CD4-positive, alpha-beta T cell treated with Interleukin-6 at 100 ng/mL for 8 hours (primary cell): ENCODE measurements at regions not wholly inside any gene's neighbourhood (a gene's known extent, or its start where the extent isn't known, plus 50 kb on each side); places are given as distances from the start of the nearest gene placed in this dataset.
"Not testable (repeated sequence)": the region's sequence is repeated elsewhere in the genome, so short reads cannot be mapped to it uniquely, and the experiment has no call there.

Experiments used
- DNase-seq: peaks from one replicate; pipeline ENCODE4 v3.0.0-alpha.2; 2020; ENCODE audit warnings: mixed read lengths, low spot score

DNA sequence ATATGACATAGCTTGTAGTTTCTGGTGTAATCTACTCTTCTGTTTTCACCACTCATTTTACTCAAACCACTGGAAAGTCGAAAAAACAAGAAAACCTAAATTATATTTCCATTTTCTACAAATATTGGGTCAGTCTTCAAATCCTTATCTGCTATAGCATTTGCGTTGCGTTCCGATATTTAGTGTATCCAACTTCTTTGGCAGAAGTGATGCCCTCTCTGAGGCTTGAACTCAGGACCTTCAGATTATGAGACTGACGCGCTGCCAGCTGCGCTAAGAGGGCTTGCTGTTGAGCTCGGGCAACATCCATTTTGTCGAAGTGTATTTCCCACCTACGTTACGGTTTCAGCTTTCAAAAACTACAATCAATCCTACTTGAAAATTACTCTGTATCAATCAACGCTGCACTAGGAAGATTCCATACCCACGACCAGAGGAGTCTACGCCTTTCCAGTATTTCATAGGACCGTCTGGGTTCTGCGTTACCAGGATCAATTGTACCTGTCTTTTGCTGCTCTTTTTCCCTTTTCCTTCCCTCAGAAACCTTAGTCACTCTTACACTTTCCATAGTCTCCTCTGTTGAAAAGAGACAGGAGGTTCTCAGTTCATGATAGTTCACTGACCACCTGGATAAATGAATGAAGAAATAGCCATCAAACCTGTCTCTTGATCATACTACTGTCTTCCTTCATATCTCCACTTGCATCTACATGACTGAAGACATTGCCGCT is 140.5 kb upstream of the ZNF322 start:
- not testable (repeated sequence) for DNase-seq

- DNase-seq: not testable (repeated sequence)
Observed at GRCh38 chr6:26803762-26804161, 144.2 kb upstream of the ZNF322 start.

DNA sequence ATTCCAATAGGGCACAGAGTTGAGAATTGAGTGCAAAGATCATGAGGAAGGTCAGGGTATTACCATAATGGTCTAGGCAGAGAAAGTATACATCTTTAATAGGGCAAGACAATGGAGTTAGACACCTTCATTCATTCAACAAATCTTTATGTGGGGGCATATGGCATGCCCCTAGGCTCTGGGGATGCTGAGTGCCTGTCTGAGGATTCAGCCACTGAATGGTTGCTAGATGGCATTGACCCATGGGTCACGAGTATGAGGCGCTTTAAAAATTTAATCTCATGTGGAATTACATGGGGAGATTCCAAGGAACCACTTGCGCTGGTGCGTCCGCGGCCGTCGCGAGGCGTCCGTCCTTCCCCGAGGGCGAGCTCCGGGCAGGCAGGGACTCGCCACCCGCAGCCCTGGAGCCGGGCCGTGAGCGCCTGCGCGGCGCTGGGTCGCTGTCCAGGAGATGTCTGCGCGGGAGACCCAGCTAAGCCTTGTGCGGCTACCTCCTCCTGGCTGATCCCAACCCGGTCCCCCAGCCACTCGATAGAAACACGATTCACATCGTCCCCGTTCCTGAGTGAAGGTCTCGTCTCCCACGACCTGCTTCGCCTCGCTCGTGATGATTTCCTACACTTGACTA is 152.1 kb upstream of the ZNF322 start:
- not testable (repeated sequence) for DNase-seq

- DNase-seq: not testable (repeated sequence)
Observed at GRCh38 chr6:26818640-26819225, 159.2 kb upstream of the ZNF322 start.

GRCh38 chr6:26827965-26828364 is 168.4 kb upstream of the ZNF322 start:
- DNase-seq: not testable (repeated sequence)

DNA sequence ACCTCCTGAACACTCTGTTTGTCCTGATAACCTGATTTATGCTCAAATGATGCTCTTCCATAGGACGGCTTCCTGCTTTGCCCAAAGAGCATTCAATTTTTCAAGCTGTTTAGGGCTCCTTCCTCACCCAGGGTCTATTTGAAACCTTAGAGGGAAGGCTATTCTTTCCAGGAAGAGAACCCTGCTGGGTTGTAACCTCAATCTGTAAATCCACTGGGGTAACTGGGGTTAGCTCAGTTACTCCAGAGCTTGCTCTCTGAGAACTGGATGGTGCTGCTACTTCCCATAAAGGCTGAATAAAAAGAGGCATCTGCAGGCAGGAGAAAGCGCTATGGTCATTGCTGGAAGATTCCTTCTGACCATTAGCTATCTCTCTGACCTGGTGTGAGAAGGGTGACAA is 169.9 kb upstream of the ZNF322 start:
- DNase-seq: not testable (repeated sequence)

GRCh38 chr6:26830992-26831391 is 171.4 kb upstream of the ZNF322 start:
- not testable (repeated sequence) for DNase-seq

DNA sequence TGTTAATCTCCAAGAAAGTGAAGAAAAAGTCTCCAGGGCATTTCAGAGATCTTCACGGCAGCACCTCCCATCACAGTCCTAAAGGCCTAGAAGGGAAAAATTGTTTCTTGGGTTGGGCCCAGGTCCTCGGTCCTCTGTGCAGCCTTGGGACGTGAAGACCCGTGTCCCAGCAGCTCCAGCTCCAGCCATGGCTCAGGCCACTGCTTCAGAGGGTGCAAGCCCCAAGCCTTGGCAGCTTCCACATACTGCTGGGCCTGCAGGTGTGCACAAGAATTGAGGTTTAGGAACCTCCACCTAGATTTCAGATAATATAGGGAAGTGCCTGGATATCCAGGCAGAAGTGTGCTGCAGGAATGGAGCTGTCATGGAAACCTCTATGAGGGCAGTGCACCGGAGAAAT is 176.2 kb upstream of the ZNF322 start:
- not testable (repeated sequence) for DNase-seq

DNA sequence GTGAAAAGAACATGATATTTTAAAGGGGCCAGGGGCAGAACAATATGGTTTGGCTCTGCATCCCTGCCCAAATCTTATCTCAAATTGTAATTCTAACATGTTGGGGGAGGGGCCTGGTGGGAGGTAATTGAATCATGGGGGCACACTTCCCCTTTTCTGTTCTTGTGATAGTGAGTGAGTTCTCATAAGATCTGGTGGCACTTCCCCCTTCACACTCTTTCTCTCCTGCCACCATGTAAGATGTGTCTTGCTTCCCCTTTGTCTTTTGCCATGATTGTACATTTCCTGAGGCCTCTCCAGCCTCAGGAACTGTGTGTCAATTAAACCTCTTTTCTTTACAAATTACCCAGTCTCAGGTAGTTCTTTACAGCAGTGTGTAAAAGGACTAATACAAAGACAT is 177.1 kb upstream of the ZNF322 start:
- DNase-seq: not testable (repeated sequence)

DNA sequence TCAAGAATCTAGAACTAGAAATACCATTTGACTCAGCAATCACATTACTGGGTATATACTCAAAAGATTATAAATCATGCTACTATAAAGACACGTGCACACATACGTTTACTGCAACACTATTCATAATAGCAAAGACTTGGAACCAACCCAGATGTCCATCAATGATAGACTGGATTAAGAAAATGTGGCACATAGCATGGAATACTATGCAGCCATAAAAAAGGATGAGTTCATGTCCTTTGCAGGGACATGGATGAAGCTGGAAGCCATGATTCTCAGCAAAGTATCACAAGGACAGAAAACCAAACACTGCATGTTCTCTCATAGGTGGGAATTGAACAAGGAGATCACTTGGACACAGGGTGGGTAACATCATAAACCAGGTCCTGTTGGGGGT is 185.3 kb upstream of the ZNF322 start:
- not testable (repeated sequence) for DNase-seq

DNA sequence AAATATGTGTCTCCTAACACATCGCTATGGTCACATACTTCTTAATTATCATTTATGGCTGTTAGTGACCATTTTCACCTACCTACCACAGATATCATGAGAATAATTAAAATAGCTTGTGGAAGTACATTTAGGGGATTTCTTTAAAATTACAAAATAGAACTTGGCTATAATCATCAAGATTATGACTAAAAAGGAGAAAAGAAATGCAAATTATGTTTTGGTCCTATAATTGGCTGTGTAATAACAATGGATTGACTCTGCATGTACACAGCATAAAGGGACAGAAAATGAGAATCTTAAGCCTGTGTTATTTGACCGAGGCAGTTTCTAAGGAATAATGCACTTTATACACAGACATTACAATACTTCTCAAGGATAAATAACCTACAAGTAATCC is 197.7 kb upstream of the ZNF322 start:
- not testable (repeated sequence) for DNase-seq

- DNase-seq: not testable (repeated sequence)
Observed at GRCh38 chr6:26859067-26859770, 199.7 kb upstream of the ZNF322 start.

DNA sequence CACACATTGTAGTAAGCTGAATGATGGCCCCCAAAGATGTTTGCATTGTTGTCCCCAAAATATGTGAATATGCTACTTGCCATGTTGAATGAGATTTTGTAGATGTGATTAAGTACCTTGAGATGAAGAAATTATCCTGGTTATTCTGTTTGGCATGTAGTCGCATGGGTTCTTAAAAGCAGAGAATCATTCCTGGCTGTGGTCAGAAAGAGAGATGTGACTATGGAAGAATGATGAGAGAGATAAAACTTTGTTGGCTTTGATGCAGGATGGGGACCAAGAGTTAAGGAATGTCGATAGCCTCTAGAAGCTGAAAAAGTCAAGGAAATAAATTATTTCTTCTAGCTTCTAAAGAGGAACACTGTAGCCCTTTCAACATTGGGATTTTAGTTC is 200.2 kb upstream of the ZNF322 start:
- DNase-seq: not testable (repeated sequence)

GRCh38 chr6:26861913-26862312 is 202.4 kb upstream of the ZNF322 start:
- not testable (repeated sequence) for DNase-seq

GRCh38 chr6:26863641-26864040 is 204.1 kb upstream of the ZNF322 start:
- not testable (repeated sequence) for DNase-seq

DNA sequence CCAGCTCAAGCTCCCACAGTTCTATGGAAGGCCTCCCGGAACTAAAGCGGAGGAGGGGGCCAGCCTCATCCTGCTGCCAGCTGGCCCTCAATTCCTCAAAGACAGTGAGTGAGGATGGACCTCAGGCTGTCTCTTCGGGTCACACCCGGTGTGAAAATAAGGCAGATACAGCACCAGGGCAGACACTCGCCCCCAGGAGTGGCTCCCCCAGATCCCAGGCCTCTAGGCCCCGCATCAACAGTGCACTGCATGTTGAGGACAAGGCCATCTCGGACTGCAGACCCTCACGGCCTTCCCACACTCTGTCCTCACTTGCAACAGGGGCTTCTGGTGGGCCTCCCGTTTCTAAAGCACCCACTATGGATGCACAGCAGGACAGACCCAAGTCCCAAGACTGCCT is 239.2 kb upstream of the ZNF322 start:
- DNase-seq: not testable (repeated sequence)

GRCh38 chr6:26924206-26924605 is 264.7 kb upstream of the ZNF322 start:
- not testable (repeated sequence) for DNase-seq

DNA sequence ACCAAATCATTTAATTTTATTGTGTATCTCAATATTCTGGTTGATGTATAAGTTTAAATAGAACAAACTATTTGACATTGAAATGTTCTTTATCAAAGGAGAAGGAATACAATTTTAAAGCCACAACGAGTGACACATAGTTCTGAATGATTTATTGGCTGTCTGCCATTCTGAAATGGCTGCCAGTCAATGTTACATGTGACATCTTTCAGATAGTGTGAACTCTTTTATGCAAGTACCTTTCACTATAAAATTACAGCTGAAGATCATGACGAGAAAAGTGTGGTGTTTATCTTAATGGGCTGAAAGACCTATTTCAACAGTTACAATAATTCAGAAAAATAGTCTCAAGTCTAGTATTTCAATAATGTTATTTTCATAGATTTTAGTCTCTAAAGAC is 268.6 kb upstream of the ZNF322 start:
- not testable (repeated sequence) for DNase-seq

DNA sequence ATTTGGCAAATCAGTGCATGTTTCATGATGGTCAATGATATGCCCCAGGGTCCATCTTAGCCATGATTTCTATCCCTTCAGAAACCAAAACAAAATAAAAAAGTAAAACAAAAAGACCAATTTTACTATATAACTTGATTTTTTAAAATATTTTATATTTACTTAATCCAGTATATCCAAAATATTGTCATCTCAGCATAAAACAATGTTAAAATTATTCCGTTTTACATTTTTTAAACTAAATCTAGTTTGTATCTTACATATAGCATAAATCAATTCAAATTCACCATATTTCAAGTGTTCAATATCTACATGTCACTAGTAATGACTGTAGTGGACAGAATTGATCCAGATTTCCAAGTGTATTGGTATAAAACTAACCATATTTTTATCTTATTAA is 277.7 kb upstream of the ZNF322 start:
- not testable (repeated sequence) for DNase-seq

GRCh38 chr6:26951211-26951610 is 291.7 kb upstream of the ZNF322 start:
- not testable (repeated sequence) for DNase-seq

DNA sequence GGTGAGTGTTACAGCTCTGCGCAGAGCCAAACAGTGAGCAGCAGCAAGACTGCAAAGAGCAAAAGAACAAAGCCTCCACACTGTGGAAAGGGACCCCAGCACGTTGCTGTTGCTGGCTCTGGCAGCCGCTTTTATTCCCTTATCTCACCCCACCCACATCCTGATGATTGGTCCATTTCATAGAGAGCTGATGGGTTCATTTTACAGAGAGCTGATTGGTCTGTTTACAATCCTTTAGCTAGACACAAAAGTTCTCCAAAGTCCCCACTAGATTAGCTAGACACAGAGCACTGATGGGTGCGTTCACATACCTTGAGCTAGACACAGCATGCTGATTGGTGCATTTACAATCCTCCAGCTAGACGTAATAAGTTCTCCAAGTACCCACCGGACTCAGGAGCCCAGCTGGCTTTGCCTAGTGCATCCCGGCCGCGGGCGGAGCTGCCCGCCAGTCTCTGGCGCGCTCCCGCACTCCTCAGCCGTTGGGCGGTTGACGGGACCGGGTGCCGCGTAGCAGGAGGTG is 291.4 kb upstream of the PRSS16 start:
- peak; percentile 57 for DNase-seq

DNA sequence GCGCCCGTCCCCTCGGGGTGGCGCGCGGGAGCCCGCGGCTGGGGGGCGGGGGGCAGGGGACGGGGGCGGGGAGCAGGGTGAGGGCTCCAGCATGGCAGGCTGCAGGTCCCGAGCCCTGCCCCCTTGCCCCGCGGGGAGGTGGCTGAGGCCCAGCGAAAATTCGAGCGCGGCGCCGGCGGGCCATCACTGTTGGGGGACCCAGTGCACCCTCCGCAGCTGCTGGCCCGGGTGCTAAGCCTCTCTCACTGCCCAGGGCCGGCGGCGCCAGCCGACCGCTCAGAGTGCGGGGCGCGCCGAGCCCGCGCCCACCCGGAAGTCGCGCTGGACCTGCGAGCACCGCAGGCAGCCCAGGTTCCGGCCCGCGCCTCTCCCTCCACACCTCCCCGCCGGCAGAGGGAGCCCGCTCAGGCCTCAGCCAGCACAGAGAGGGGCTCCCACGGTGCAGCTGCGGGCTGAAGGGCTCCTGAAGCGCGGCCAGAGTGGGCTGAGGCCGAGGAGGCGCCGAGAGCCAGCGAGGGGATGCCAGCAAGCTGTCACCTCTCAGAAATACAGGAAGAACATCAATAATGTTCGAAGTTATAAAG is 290.8 kb upstream of the PRSS16 start:
- DNase-seq: peak; percentile 63
